ENCODE measurements at regions not wholly inside any gene's neighbourhood (a gene's known extent, or its start where the extent isn't known, plus 50 kb on each side); places are given as distances from the start of the nearest gene placed in this dataset.
"Not testable (repeated sequence)": the region's sequence is repeated elsewhere in the genome, so short reads cannot be mapped to it uniquely, and the experiment has no call there.

GRCh38 chr4:131721883-131722282, 1427.2 kb upstream of the PCDH10 start:
- no peak for DNase-seq
- Histone ChIP-seq H3K36me3 (ENCODE audit: control insufficient read depth, insufficient read depth, low read length) (no peaks in the 10 kb centered on the region), H3K18ac (ENCODE audit: low read length) (no peak overlapping the region), H3K4ac (ENCODE audit: low read depth, low read length) (no peak overlapping the region), H3K79me2 (ENCODE audit: control insufficient read depth, insufficient read depth, low read length) (no peaks in the 10 kb centered on the region), H3K27me3 (ENCODE audit: insufficient read depth, low read length, poor library complexity) (no peaks in the 10 kb centered on the region), H2BK5ac (ENCODE audit: low read length) (no peak overlapping the region), H4K8ac (ENCODE audit: low read depth, low read length) (no peak overlapping the region), H3K4me2 (ENCODE audit: low read length) (no peak overlapping the region), H3K79me1 (ENCODE audit: low read length) (no peaks in the 10 kb centered on the region), H2AK5ac (ENCODE audit: low read length) (no peak overlapping the region), H4K5ac (ENCODE audit: low read length) (no peak overlapping the region), H2BK15ac (replicated peaks; ENCODE audit: low read depth) (no peak overlapping the region), H3K27ac (ENCODE audit: low read depth, low read length) (no peak overlapping the region), H3K4me3 (ENCODE audit: low read length) (no peak overlapping the region), H3K23ac (ENCODE audit: low read length) (no peak overlapping the region), H3K4me1 (ENCODE audit: control insufficient read depth, low read depth, low read length) (no peaks in the 10 kb centered on the region), H2BK120ac (ENCODE audit: low read depth, low read length) (no peak overlapping the region), H3K9ac (ENCODE audit: low read length) (no peak overlapping the region), H3K56ac (ENCODE audit: low read length) (no peak overlapping the region)
- no CpG with 5 or more reads among the region's 2 CpGs for WGBS (ENCODE audit: extremely low coverage, insufficient coverage, low lambda C conversion rate)

- WGBS (ENCODE audit: extremely low coverage, insufficient coverage, low lambda C conversion rate) = no CpG with 5 or more reads among the region's 24 CpGs
- H3K79me2 ChIP-seq (ENCODE audit: control insufficient read depth, insufficient read depth, low read length); H3K23ac ChIP-seq (ENCODE audit: low read length); H3K79me1 ChIP-seq (ENCODE audit: low read length); H2BK15ac ChIP-seq (replicated peaks; ENCODE audit: low read depth); H3K4me1 ChIP-seq (ENCODE audit: control insufficient read depth, low read depth, low read length); H4K8ac ChIP-seq (ENCODE audit: low read depth, low read length); H2BK5ac ChIP-seq (ENCODE audit: low read length); H3K4ac ChIP-seq (ENCODE audit: low read depth, low read length); H2AK5ac ChIP-seq (ENCODE audit: low read length); H3K18ac ChIP-seq (ENCODE audit: low read length); H3K27ac ChIP-seq (ENCODE audit: low read depth, low read length); H3K9ac ChIP-seq (ENCODE audit: low read length); H3K4me2 ChIP-seq (ENCODE audit: low read length); H2BK120ac ChIP-seq (ENCODE audit: low read depth, low read length); DNase-seq; H3K36me3 ChIP-seq (ENCODE audit: control insufficient read depth, insufficient read depth, low read length); H3K56ac ChIP-seq (ENCODE audit: low read length); H3K4me3 ChIP-seq (ENCODE audit: low read length); H4K5ac ChIP-seq (ENCODE audit: low read length); H3K27me3 ChIP-seq (ENCODE audit: insufficient read depth, low read length, poor library complexity): not testable (repeated sequence)
Measured at GRCh38 chr4:131723069-131723468, 1426.0 kb upstream of the PCDH10 start.

DNA sequence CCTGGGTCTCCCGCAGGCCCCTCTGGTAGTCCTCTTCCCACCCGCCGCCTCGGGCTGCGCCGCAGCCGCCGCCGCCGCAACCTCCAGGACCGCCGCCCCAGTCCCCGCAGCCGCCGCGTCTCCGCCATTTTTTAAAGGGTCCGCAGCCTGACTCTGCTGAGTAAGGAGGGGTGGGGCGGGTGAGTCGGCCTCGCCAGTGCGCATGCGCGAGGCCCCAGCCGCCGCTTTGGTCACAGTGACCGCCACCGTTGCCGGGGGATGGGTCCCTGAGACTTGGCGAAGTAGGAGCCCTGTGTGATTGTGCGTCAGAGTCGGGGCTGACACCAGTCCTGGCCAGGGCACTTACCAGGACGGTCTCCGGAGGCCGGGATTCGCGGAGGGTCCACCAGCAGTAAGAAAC, 1424.2 kb upstream of the PCDH10 start:
- WGBS (ENCODE audit: extremely low coverage, insufficient coverage, low lambda C conversion rate) = no CpG with 5 or more reads among the region's 37 CpGs
- H3K4me3 ChIP-seq (ENCODE audit: low read length); H4K8ac ChIP-seq (ENCODE audit: low read depth, low read length): not testable (repeated sequence)

DNA sequence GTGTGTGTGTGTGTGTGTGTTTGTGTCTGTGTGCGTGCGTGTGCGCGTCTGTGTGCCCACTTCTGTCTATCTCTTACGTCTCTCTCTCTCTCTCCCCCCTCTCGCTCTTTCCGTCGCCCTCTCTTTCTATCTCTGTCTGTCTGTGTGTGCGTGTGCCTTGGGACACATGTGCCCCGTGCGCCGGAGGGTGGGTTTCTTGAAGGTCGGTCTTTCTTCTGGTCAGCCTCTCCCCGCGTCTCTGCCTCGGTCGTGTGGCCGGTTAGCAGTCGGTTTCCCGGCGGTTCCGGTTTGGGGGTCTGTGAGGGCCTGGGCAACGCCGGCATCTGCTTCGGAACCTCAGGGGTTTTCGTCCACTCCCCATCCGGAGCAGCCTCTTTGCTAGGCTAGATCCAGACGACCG, 1423.6 kb upstream of the PCDH10 start:
- H3K4me1 ChIP-seq (ENCODE audit: control insufficient read depth, low read depth, low read length); H4K5ac ChIP-seq (ENCODE audit: low read length); H4K8ac ChIP-seq (ENCODE audit: low read depth, low read length); H3K79me1 ChIP-seq (ENCODE audit: low read length); DNase-seq; H2BK120ac ChIP-seq (ENCODE audit: low read depth, low read length); H3K27me3 ChIP-seq (ENCODE audit: insufficient read depth, low read length, poor library complexity); H2BK15ac ChIP-seq (replicated peaks; ENCODE audit: low read depth); H3K4me3 ChIP-seq (ENCODE audit: low read length); H3K9ac ChIP-seq (ENCODE audit: low read length); H2AK5ac ChIP-seq (ENCODE audit: low read length); H3K18ac ChIP-seq (ENCODE audit: low read length); H3K27ac ChIP-seq (ENCODE audit: low read depth, low read length); H3K23ac ChIP-seq (ENCODE audit: low read length); H2BK5ac ChIP-seq (ENCODE audit: low read length); H3K36me3 ChIP-seq (ENCODE audit: control insufficient read depth, insufficient read depth, low read length); H3K4me2 ChIP-seq (ENCODE audit: low read length); H3K56ac ChIP-seq (ENCODE audit: low read length); H3K79me2 ChIP-seq (ENCODE audit: control insufficient read depth, insufficient read depth, low read length); H3K4ac ChIP-seq (ENCODE audit: low read depth, low read length): not testable (repeated sequence)
- WGBS (ENCODE audit: extremely low coverage, insufficient coverage, low lambda C conversion rate) = no CpG with 5 or more reads among the region's 29 CpGs

More for the DNA sequence above, 1424.2 kb upstream of the PCDH10 start:
- H3K4ac ChIP-seq (ENCODE audit: low read depth, low read length); H3K18ac ChIP-seq (ENCODE audit: low read length); H3K27ac ChIP-seq (ENCODE audit: low read depth, low read length); H3K56ac ChIP-seq (ENCODE audit: low read length); H2BK120ac ChIP-seq (ENCODE audit: low read depth, low read length); H2BK5ac ChIP-seq (ENCODE audit: low read length); H3K23ac ChIP-seq (ENCODE audit: low read length); H3K36me3 ChIP-seq (ENCODE audit: control insufficient read depth, insufficient read depth, low read length); H3K9ac ChIP-seq (ENCODE audit: low read length); H3K79me1 ChIP-seq (ENCODE audit: low read length); H4K5ac ChIP-seq (ENCODE audit: low read length); H3K4me1 ChIP-seq (ENCODE audit: control insufficient read depth, low read depth, low read length); H3K4me2 ChIP-seq (ENCODE audit: low read length); H2BK15ac ChIP-seq (replicated peaks; ENCODE audit: low read depth); H2AK5ac ChIP-seq (ENCODE audit: low read length); H3K27me3 ChIP-seq (ENCODE audit: insufficient read depth, low read length, poor library complexity); H3K79me2 ChIP-seq (ENCODE audit: control insufficient read depth, insufficient read depth, low read length): not testable (repeated sequence)
- DNase-seq = peak; percentile 80

- WGBS (ENCODE audit: extremely low coverage, insufficient coverage, low lambda C conversion rate) = no CpG with 5 or more reads among the region's 28 CpGs
- not testable (repeated sequence) for H3K79me2 ChIP-seq (ENCODE audit: control insufficient read depth, insufficient read depth, low read length); H3K4ac ChIP-seq (ENCODE audit: low read depth, low read length); H2BK120ac ChIP-seq (ENCODE audit: low read depth, low read length); H2BK5ac ChIP-seq (ENCODE audit: low read length); H3K4me1 ChIP-seq (ENCODE audit: control insufficient read depth, low read depth, low read length); H2AK5ac ChIP-seq (ENCODE audit: low read length); H3K23ac ChIP-seq (ENCODE audit: low read length); DNase-seq; H4K8ac ChIP-seq (ENCODE audit: low read depth, low read length); H3K56ac ChIP-seq (ENCODE audit: low read length); H3K18ac ChIP-seq (ENCODE audit: low read length); H2BK15ac ChIP-seq (replicated peaks; ENCODE audit: low read depth); H3K36me3 ChIP-seq (ENCODE audit: control insufficient read depth, insufficient read depth, low read length); H3K4me3 ChIP-seq (ENCODE audit: low read length); H3K4me2 ChIP-seq (ENCODE audit: low read length); H4K5ac ChIP-seq (ENCODE audit: low read length); H3K9ac ChIP-seq (ENCODE audit: low read length); H3K79me1 ChIP-seq (ENCODE audit: low read length); H3K27me3 ChIP-seq (ENCODE audit: insufficient read depth, low read length, poor library complexity); H3K27ac ChIP-seq (ENCODE audit: low read depth, low read length)
Measured at GRCh38 chr4:131726940-131727339, 1422.2 kb upstream of the PCDH10 start.

DNA sequence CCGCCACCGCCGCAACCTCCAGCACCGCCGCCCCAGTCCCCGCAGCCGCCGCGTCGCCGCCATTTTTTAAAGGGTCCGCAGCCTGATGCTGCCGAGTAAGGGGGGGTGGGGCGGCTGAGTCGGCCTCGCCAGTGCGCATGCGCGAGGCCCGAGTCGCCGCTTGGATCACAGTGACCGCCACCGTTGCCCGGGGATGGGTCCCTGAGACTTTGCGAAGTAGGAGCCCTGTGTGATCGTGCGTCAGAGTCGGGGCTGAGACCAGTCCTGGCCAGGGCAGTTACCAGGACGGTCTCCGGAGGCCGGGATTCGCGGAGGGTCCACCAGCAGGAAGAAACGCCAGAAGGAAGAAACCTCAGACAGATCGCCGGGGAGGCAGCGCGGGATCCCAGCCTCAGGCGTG, 1421.7 kb upstream of the PCDH10 start:
- WGBS (ENCODE audit: extremely low coverage, insufficient coverage, low lambda C conversion rate) = no CpG with 5 or more reads among the region's 40 CpGs
- H3K36me3 ChIP-seq (ENCODE audit: control insufficient read depth, insufficient read depth, low read length); H3K4me3 ChIP-seq (ENCODE audit: low read length); H3K9ac ChIP-seq (ENCODE audit: low read length); H3K4me1 ChIP-seq (ENCODE audit: control insufficient read depth, low read depth, low read length); H3K79me2 ChIP-seq (ENCODE audit: control insufficient read depth, insufficient read depth, low read length); H3K4me2 ChIP-seq (ENCODE audit: low read length); H2BK15ac ChIP-seq (replicated peaks; ENCODE audit: low read depth); H4K8ac ChIP-seq (ENCODE audit: low read depth, low read length); H3K56ac ChIP-seq (ENCODE audit: low read length); H3K79me1 ChIP-seq (ENCODE audit: low read length); DNase-seq; H2BK5ac ChIP-seq (ENCODE audit: low read length); H4K5ac ChIP-seq (ENCODE audit: low read length); H3K27ac ChIP-seq (ENCODE audit: low read depth, low read length); H2AK5ac ChIP-seq (ENCODE audit: low read length); H3K27me3 ChIP-seq (ENCODE audit: insufficient read depth, low read length, poor library complexity); H3K18ac ChIP-seq (ENCODE audit: low read length); H3K23ac ChIP-seq (ENCODE audit: low read length); H3K4ac ChIP-seq (ENCODE audit: low read depth, low read length); H2BK120ac ChIP-seq (ENCODE audit: low read depth, low read length): not testable (repeated sequence)
